ENCODE measurements at regions not wholly inside any gene's neighbourhood (a gene's known extent, or its start where the extent isn't known, plus 50 kb on each side); places are given as distances from the start of the nearest gene placed in this dataset.

GRCh38 chrX:131841496-131842437 lies 181.3 kb upstream of the STK26 start:
- Histone ChIP-seq H3K4me3 (no peak overlapping the region), H3K4me2 (peak overlapping the region; percentile 73), H3K9me3 (no peaks in the 10 kb centered on the region), H3K27ac (no peak overlapping the region), H3K4me1 (no peaks in the 10 kb centered on the region)
- CTCF ChIA-PET, result interaction anchor here (0.6 to 2.3 kb wide), 29 partner anchors 8 to 1766 kb away, joined by 3 to 25 read pairs (median 3); partner anchors contain the start of gene RAP2C
- POLR2A ChIA-PET, result no interaction called here
- 20% methylated on average over 24 of the region's 31 CpGs for WGBS (ENCODE audit: missing lambda C conversion rate)
- ATAC-seq, result peak; percentile 88 to 99
- FAIRE-seq, result peak; percentile 82
- DNase-seq (ENCODE audit: low read depth in 1 of 2, low spot score in 1 of 2), result peak; percentile 50 to 66
- TF ChIP-seq MAFK (IDR thresholded peaks at IDR 0.05; ENCODE audit: partially characterized antibody) (peak; percentile 27), HOXA7 (CRISPR knock-in tag; IDR thresholded peaks at IDR 0.05) (no peak), KDM1A (IDR thresholded peaks at IDR 0.05; ENCODE audit: low read depth) (peak; percentile 62; the same call in 1 of the 2 replicates), RFX5 (IDR thresholded peaks at IDR 0.05) (no peak), SMC3 (IDR thresholded peaks at IDR 0.05) (peak; percentile 55), SREBF2 (IDR thresholded peaks at IDR 0.05) (no peak), CBX8 (IDR thresholded peaks at IDR 0.05) (no peak), RAD21 (conservative IDR thresholded peaks at IDR 0.05 in 1 of 2, IDR thresholded peaks at IDR 0.05 in 1 of 2) (peak; percentile 76 to 84), ZFP36 (IDR thresholded peaks at IDR 0.05; ENCODE audit: borderline replicate concordance, partially characterized antibody) (peak; percentile 72), JUN (IDR thresholded peaks at IDR 0.05) (no peak)
- TF ChIP-seq, protein P1, sequence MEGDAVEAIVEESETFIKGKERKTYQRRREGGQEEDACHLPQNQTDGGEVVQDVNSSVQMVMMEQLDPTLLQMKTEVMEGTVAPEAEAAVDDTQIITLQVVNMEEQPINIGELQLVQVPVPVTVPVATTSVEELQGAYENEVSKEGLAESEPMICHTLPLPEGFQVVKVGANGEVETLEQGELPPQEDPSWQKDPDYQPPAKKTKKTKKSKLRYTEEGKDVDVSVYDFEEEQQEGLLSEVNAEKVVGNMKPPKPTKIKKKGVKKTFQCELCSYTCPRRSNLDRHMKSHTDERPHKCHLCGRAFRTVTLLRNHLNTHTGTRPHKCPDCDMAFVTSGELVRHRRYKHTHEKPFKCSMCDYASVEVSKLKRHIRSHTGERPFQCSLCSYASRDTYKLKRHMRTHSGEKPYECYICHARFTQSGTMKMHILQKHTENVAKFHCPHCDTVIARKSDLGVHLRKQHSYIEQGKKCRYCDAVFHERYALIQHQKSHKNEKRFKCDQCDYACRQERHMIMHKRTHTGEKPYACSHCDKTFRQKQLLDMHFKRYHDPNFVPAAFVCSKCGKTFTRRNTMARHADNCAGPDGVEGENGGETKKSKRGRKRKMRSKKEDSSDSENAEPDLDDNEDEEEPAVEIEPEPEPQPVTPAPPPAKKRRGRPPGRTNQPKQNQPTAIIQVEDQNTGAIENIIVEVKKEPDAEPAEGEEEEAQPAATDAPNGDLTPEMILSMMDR (IDR thresholded peaks at IDR 0.05), result peak; percentile 67

DNA sequence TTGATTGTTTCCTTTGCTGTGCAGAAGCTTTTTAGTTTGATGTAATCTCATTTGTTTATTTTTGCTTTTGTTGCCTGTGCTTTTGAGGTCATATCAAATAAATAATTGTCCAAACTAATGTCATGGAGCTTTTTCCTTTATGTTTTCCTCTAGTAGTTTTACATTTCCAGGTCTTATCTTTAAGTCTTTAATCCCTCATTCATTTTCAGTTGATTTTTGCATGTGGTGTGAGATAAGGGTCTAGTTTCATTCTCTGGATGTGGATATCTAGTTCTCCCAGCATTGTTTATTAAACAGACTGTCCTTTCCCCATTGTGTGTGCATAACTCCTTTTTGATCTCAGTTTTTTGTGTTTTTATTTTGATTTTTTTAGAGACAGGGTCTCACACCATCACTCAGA lies 179.1 kb upstream of the STK26 start:
- ChIA-PET CTCF (interaction anchor here (0.6 to 1.2 kb wide), 4 partner anchors 358 to 1923 kb away, joined by 3 to 4 read pairs (median 4); partner anchors contain the start of gene RAP2C), POLR2A (interaction anchor here (1.2 kb wide), 1 partner anchor 375 kb away, joined by 4 read pairs; the partner anchor contains the start of gene RAP2C)
- ATAC-seq, result no peak
- Histone ChIP-seq H3K4me3 (no peak overlapping the region), H3K4me1 (no peaks in the 10 kb centered on the region), H3K4me2 (no peak overlapping the region), H3K9me3 (no peaks in the 10 kb centered on the region), H3K27ac (no peak overlapping the region)
- FAIRE-seq, result no peak
- TF ChIP-seq NPAS2 (CRISPR knock-in tag; IDR thresholded peaks at IDR 0.05; ENCODE audit: borderline replicate concordance), result no peak
- no peak for TF ChIP-seq FOSL2 (IDR thresholded peaks at IDR 0.05)
- no peak for TF ChIP-seq FOSL2 (CRISPR knock-in tag; IDR thresholded peaks at IDR 0.05)
- no peak for TF ChIP-seq RNF2 (IDR thresholded peaks at IDR 0.05; ENCODE audit: borderline replicate concordance, low read depth)
- no peak for TF ChIP-seq BHLHE40 (IDR thresholded peaks at IDR 0.05; ENCODE audit: low read depth, low read length)
- no peak for TF ChIP-seq ZNF302 (CRISPR knock-in tag; IDR thresholded peaks at IDR 0.05)
- TF ChIP-seq NR3C1 (IDR thresholded peaks at IDR 0.05), result no peak
- TF ChIP-seq MAFK (IDR thresholded peaks at IDR 0.05; ENCODE audit: partially characterized antibody), result no peak
- TF ChIP-seq HOXA7 (CRISPR knock-in tag; IDR thresholded peaks at IDR 0.05), result no peak
- TF ChIP-seq, protein P1 (IDR thresholded peaks at IDR 0.05), result no peak
- TF ChIP-seq ESRRA (IDR thresholded peaks at IDR 0.05; ENCODE audit: borderline replicate concordance, low read length), result no peak
- TF ChIP-seq, protein P2, sequence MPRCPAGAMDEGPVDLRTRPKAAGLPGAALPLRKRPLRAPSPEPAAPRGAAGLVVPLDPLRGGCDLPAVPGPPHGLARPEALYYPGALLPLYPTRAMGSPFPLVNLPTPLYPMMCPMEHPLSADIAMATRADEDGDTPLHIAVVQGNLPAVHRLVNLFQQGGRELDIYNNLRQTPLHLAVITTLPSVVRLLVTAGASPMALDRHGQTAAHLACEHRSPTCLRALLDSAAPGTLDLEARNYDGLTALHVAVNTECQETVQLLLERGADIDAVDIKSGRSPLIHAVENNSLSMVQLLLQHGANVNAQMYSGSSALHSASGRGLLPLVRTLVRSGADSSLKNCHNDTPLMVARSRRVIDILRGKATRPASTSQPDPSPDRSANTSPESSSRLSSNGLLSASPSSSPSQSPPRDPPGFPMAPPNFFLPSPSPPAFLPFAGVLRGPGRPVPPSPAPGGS (IDR thresholded peaks at IDR 0.05), result no peak
- TF ChIP-seq RAD21 (conservative IDR thresholded peaks at IDR 0.05 in 1 of 2, IDR thresholded peaks at IDR 0.05 in 1 of 2), result no peak
- no peak for TF ChIP-seq RCOR1 (IDR thresholded peaks at IDR 0.05; ENCODE audit: low read depth, low read length)
- no peak for TF ChIP-seq ATOH8 (CRISPR knock-in tag; IDR thresholded peaks at IDR 0.05; ENCODE audit: low read depth)
- no peak for TF ChIP-seq TP53 (CRISPR knock-in tag; IDR thresholded peaks at IDR 0.05)
- TF ChIP-seq TFCP2L1 (CRISPR knock-in tag; IDR thresholded peaks at IDR 0.05), result no peak
- DNase-seq (ENCODE audit: low read depth in 1 of 2, low spot score in 1 of 2), result no peak

Data from A549 (cell line).